Mucosa of rectum (tissue), 2 donors: ENCODE measurements at regions not wholly inside any gene's neighbourhood (a gene's known extent, or its start where the extent isn't known, plus 50 kb on each side); places are given as distances from the start of the nearest gene placed in this dataset.

ENCODE experiments used
- H3K27ac ChIP-seq, 2 donors: one replicate each; pipeline ENCODE4 v1.7.0; 2013; ENCODE audit warnings: inconsistent platforms in 2 of 2, low read depth in 2 of 2, low read length in 2 of 2
- H3K27me3 ChIP-seq, 2 donors: one replicate each; pipeline ENCODE4 v1.7.0; 2013; ENCODE audit warnings: low read length in 2 of 2; ENCODE audit not compliant: control insufficient read depth in 2 of 2, insufficient read depth in 2 of 2
- H3K36me3 ChIP-seq, 2 donors: one replicate each; pipeline ENCODE4 v1.7.0; 2013; ENCODE audit warnings: low read length in 2 of 2; ENCODE audit not compliant: control insufficient read depth in 2 of 2, insufficient read depth in 2 of 2
- H3K4me1 ChIP-seq, 2 donors: one replicate each; pipeline ENCODE4 v1.7.0; 2013; ENCODE audit warnings: low read length in 2 of 2, mild to moderate bottlenecking in 1 of 2; ENCODE audit not compliant: control insufficient read depth in 2 of 2, insufficient read depth in 2 of 2
- H3K4me3 ChIP-seq, 2 donors: one replicate each; pipeline ENCODE4 v1.7.0; 2013; ENCODE audit warnings: low read length in 2 of 2
- H3K9ac ChIP-seq, 2 donors: one replicate each; pipeline ENCODE4 v1.7.0; 2013; ENCODE audit warnings: low read length in 2 of 2, low read depth in 1 of 2, mild to moderate bottlenecking in 1 of 2
- H3K9me3 ChIP-seq, 2 donors: one replicate each; pipeline ENCODE4 v1.7.0; 2013; ENCODE audit warnings: low read length in 2 of 2; ENCODE audit not compliant: control insufficient read depth in 2 of 2
- donor health status: healthy.
- donor health status: Normal muscosa, but diverticular disease.

GRCh38 chr21:20779321-20779720 is 218.9 kb upstream of the NCAM2 start:
- Histone ChIP-seq H3K9ac (no peak overlapping the region), H3K27me3 (no peaks in the 10 kb centered on the region), H3K9me3 (peaks cover 0 to 2% of the 10 kb centered on the region in 2 donors), H3K27ac (no peak overlapping the region), H3K36me3 (no peaks in the 10 kb centered on the region), H3K4me3 (no peak overlapping the region), H3K4me1 (no peaks in the 10 kb centered on the region)

- Histone ChIP-seq H3K4me1 (no peaks in the 10 kb centered on the region), H3K9me3 (peaks cover 0 to 2% of the 10 kb centered on the region in 2 donors), H3K27me3 (no peaks in the 10 kb centered on the region), H3K9ac (no peak overlapping the region), H3K27ac (no peak overlapping the region), H3K4me3 (no peak overlapping the region), H3K36me3 (no peaks in the 10 kb centered on the region)
These were observed 214.6 kb upstream of the NCAM2 start for GRCh38 chr21:20783611-20784010.

- H3K4me3 ChIP-seq = no peak overlapping the region
- H3K27ac ChIP-seq = no peak overlapping the region
- no peaks in the 10 kb centered on the region for H3K4me1 ChIP-seq
- H3K9me3 ChIP-seq = no peaks in the 10 kb centered on the region
- H3K36me3 ChIP-seq = no peaks in the 10 kb centered on the region
- H3K27me3 ChIP-seq = no peaks in the 10 kb centered on the region
- H3K9ac ChIP-seq = no peak overlapping the region
These were observed 208.3 kb upstream of the NCAM2 start for GRCh38 chr21:20789729-20790500.

GRCh38 chr21:20800106-20800505 is 198.1 kb upstream of the NCAM2 start:
- Histone ChIP-seq H3K9me3 (peaks cover 0 to 3% of the 10 kb centered on the region in 2 donors), H3K4me3 (no peak overlapping the region), H3K36me3 (no peaks in the 10 kb centered on the region), H3K9ac (no peak overlapping the region), H3K4me1 (no peaks in the 10 kb centered on the region), H3K27me3 (no peaks in the 10 kb centered on the region), H3K27ac (no peak overlapping the region)

- Histone ChIP-seq H3K27me3 (no peaks in the 10 kb centered on the region), H3K9me3 (peaks cover 0 to 3% of the 10 kb centered on the region in 2 donors), H3K27ac (no peak overlapping the region), H3K9ac (no peak overlapping the region), H3K4me1 (no peaks in the 10 kb centered on the region), H3K36me3 (no peaks in the 10 kb centered on the region), H3K4me3 (no peak overlapping the region)
These were observed 196.0 kb upstream of the NCAM2 start for GRCh38 chr21:20802201-20802600.

- Histone ChIP-seq H3K9ac (no peak overlapping the region), H3K4me3 (no peak overlapping the region), H3K36me3 (no peaks in the 10 kb centered on the region), H3K27ac (no peak overlapping the region), H3K9me3 (peaks cover 0 to 3% of the 10 kb centered on the region in 2 donors), H3K27me3 (no peaks in the 10 kb centered on the region), H3K4me1 (no peaks in the 10 kb centered on the region)
These were observed 195.5 kb upstream of the NCAM2 start for GRCh38 chr21:20802631-20803260.

- H3K4me1 ChIP-seq = no peaks in the 10 kb centered on the region
- H3K9ac ChIP-seq = no peak overlapping the region
- no peak overlapping the region for H3K27ac ChIP-seq
- no peaks in the 10 kb centered on the region for H3K27me3 ChIP-seq
- peaks cover 3% of the 10 kb centered on the region in 2 donors for H3K9me3 ChIP-seq
- H3K4me3 ChIP-seq = no peak overlapping the region
- no peaks in the 10 kb centered on the region for H3K36me3 ChIP-seq
These were observed 186.5 kb upstream of the NCAM2 start for GRCh38 chr21:20811702-20812101.

GRCh38 chr21:20814090-20814489 is 184.1 kb upstream of the NCAM2 start:
- no peaks in the 10 kb centered on the region for H3K36me3 ChIP-seq

GRCh38 chr21:20822666-20823065 is 175.5 kb upstream of the NCAM2 start:
- no peak overlapping the region for H3K9ac ChIP-seq
- no peaks in the 10 kb centered on the region for H3K4me1 ChIP-seq
- H3K4me3 ChIP-seq = no peak overlapping the region
- H3K36me3 ChIP-seq = no peaks in the 10 kb centered on the region
- H3K27ac ChIP-seq = no peak overlapping the region
- no peaks in the 10 kb centered on the region for H3K9me3 ChIP-seq
- no peaks in the 10 kb centered on the region for H3K27me3 ChIP-seq

More at GRCh38 chr21:20814090-20814489, 184.1 kb upstream of the NCAM2 start:
- no peak overlapping the region for H3K27ac ChIP-seq
- peaks cover 3% of the 10 kb centered on the region in 2 donors for H3K9me3 ChIP-seq
- no peaks in the 10 kb centered on the region for H3K4me1 ChIP-seq
- H3K4me3 ChIP-seq = no peak overlapping the region
- H3K27me3 ChIP-seq = no peaks in the 10 kb centered on the region
- no peak overlapping the region for H3K9ac ChIP-seq

GRCh38 chr21:20852866-20853265 is 145.3 kb upstream of the NCAM2 start:
- Histone ChIP-seq H3K4me3 (no peak overlapping the region), H3K27me3 (no peaks in the 10 kb centered on the region), H3K9me3 (no peaks in the 10 kb centered on the region), H3K4me1 (no peaks in the 10 kb centered on the region), H3K27ac (no peak overlapping the region), H3K36me3 (no peaks in the 10 kb centered on the region), H3K9ac (no peak overlapping the region)
